HG02852 (cell line): ENCODE measurements at regions not wholly inside any gene's neighbourhood (a gene's known extent, or its start where the extent isn't known, plus 50 kb on each side); places are given as distances from the start of the nearest gene placed in this dataset.

ENCODE experiments used
- ATAC-seq: cut with Tn5 transposase; IDR thresholded peaks from one replicate; pipeline ENCODE4 v1.9.1; 2021; ENCODE audit warnings: mild to moderate bottlenecking, moderate library complexity; ENCODE audit not compliant: unreplicated experiment

DNA sequence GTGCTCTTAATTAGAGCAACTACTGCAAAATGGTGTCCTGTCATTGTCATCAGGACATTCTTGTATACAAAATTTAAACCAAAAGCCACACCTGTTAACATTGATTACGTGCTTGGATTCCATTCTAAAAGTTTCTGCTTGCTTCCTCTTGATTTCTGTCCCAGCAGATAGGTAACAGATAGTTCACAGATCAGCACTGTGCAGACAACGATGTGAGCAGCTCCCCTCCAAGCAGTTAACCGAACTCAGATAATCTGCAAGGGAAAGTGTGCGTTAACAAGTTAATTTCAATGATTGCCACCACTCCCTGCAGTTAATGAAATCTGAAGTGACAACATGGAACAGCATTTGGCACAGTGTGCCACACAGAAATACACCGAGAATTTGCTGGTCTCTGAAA, 54.4 kb upstream of the RELL1 start:
- ATAC-seq: no peak

DNA sequence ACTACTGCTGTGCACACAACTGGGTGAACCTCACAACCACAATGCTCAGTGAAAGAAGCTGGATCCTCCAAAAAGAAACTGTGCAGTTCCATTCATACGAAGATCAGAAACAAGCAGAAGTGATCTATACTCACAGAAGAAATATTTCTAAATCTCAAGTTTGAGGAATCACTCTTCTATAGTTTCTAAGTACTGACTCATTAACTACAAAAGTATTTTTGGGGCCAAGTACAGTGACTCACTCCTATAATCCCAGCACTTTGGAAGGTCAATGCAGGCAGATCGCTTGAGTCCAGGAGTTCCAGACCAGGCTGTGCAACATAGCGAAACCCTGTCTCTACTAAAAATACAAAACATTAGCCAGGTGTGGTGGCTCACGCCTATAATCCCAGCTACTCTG, 51.3 kb upstream of the RELL1 start:
- no peak for ATAC-seq
